K562 (cell line): ENCODE measurements at regions not wholly inside any gene's neighbourhood (a gene's known extent, or its start where the extent isn't known, plus 50 kb on each side); places are given as distances from the start of the nearest gene placed in this dataset.

Experiments
- JUN ChIP-seq, 2 experiments: sonication (generic) in 1 of 2; formaldehyde crosslinking in 1 of 2; IDR thresholded peaks; 2 replicates each; pipeline versions ENCODE4 v1.6.1 to v1.8.0; 2012 to 2022; ENCODE audit warnings: borderline replicate concordance in 2 of 2, mild to moderate bottlenecking in 2 of 2, improper control_type of control experiment in 1 of 2, low read depth in 1 of 2, low read length in 1 of 2, missing genetic modification reagents in 1 of 2
- ZNF239 ChIP-seq: fragments of 250-450 bp; sonication (Bioruptor Pico); IDR thresholded peaks from 2 replicates; pipeline ENCODE4 v1.4.0; 2020; ENCODE audit warnings: mild to moderate bottlenecking
- ZNF274 ChIP-seq: IDR thresholded peaks from 2 replicates; pipeline ENCODE4 v1.6.1; 2011; ENCODE audit warnings: low read depth, mild to moderate bottlenecking, low read length, moderate library complexity, borderline replicate concordance
- ZNF324 ChIP-seq: fragments of 250-450 bp; sonication (Bioruptor Pico); IDR thresholded peaks from 2 replicates; pipeline ENCODE4 v1.4.0; 2020; ENCODE audit warnings: mild to moderate bottlenecking
- TF ChIP-seq, protein P1 (sequence below), 2 experiments: fragments of 450-650 bp in 1 of 2; sonication (generic) in 1 of 2; formaldehyde crosslinking in 1 of 2; IDR thresholded peaks; 2 replicates each; pipeline versions ENCODE4 v1.7.1 to v1.9.0; 2016 to 2022; ENCODE audit warnings: inconsistent platforms in 1 of 2, mild to moderate bottlenecking in 1 of 2, missing genetic modification reagents in 1 of 2
- TF ChIP-seq, protein P2 (sequence below), 2 experiments: fragments of 150-350 bp in 1 of 2; IDR thresholded peaks; 2 replicates each; pipeline ENCODE4 v1.6.1; 2012 to 2016; ENCODE audit warnings: low read depth in 2 of 2, low read length in 2 of 2, mild to moderate bottlenecking in 1 of 2, moderate library complexity in 1 of 2
- TF ChIP-seq, protein P3 (sequence below), 2 experiments: fragments of 450-650 bp; formaldehyde crosslinking in 1 of 2; IDR thresholded peaks; 2 replicates each; pipeline versions ENCODE4 v1.4.0 to v1.6.1; 2014 to 2020; ENCODE audit warnings: mild to moderate bottlenecking in 2 of 2, borderline replicate concordance in 1 of 2, low read depth in 1 of 2

DNA sequence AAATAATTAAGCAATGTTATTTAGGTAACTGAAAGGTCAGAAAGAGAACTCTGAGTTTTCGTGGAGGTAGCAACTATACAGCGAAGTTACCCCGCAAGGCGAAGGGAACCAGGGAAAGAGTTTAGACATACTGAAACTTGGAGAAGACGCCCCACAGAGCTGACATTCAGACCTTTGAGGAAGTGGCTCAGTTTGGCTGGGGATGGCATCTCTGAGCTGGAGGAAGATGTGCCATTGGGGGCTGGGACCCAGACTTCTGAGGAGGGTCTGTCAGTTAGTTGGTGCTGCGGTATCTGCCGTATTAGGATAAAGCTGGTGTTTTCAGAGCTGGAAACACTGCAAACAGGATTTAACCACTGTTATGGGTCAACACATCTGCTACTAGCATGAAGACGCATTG is 156.6 kb downstream of the ANKRD50 start:
- TF ChIP-seq, protein P1, sequence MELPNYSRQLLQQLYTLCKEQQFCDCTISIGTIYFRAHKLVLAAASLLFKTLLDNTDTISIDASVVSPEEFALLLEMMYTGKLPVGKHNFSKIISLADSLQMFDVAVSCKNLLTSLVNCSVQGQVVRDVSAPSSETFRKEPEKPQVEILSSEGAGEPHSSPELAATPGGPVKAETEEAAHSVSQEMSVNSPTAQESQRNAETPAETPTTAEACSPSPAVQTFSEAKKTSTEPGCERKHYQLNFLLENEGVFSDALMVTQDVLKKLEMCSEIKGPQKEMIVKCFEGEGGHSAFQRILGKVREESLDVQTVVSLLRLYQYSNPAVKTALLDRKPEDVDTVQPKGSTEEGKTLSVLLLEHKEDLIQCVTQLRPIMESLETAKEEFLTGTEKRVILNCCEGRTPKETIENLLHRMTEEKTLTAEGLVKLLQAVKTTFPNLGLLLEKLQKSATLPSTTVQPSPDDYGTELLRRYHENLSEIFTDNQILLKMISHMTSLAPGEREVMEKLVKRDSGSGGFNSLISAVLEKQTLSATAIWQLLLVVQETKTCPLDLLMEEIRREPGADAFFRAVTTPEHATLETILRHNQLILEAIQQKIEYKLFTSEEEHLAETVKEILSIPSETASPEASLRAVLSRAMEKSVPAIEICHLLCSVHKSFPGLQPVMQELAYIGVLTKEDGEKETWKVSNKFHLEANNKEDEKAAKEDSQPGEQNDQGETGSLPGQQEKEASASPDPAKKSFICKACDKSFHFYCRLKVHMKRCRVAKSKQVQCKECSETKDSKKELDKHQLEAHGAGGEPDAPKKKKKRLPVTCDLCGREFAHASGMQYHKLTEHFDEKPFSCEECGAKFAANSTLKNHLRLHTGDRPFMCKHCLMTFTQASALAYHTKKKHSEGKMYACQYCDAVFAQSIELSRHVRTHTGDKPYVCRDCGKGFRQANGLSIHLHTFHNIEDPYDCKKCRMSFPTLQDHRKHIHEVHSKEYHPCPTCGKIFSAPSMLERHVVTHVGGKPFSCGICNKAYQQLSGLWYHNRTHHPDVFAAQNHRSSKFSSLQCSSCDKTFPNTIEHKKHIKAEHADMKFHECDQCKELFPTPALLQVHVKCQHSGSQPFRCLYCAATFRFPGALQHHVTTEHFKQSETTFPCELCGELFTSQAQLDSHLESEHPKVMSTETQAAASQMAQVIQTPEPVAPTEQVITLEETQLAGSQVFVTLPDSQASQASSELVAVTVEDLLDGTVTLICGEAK (IDR thresholded peaks at IDR 0.05), result no peak
- TF ChIP-seq, protein P1 (CRISPR knock-in tag; IDR thresholded peaks at IDR 0.05), result no peak
- TF ChIP-seq, protein P2, sequence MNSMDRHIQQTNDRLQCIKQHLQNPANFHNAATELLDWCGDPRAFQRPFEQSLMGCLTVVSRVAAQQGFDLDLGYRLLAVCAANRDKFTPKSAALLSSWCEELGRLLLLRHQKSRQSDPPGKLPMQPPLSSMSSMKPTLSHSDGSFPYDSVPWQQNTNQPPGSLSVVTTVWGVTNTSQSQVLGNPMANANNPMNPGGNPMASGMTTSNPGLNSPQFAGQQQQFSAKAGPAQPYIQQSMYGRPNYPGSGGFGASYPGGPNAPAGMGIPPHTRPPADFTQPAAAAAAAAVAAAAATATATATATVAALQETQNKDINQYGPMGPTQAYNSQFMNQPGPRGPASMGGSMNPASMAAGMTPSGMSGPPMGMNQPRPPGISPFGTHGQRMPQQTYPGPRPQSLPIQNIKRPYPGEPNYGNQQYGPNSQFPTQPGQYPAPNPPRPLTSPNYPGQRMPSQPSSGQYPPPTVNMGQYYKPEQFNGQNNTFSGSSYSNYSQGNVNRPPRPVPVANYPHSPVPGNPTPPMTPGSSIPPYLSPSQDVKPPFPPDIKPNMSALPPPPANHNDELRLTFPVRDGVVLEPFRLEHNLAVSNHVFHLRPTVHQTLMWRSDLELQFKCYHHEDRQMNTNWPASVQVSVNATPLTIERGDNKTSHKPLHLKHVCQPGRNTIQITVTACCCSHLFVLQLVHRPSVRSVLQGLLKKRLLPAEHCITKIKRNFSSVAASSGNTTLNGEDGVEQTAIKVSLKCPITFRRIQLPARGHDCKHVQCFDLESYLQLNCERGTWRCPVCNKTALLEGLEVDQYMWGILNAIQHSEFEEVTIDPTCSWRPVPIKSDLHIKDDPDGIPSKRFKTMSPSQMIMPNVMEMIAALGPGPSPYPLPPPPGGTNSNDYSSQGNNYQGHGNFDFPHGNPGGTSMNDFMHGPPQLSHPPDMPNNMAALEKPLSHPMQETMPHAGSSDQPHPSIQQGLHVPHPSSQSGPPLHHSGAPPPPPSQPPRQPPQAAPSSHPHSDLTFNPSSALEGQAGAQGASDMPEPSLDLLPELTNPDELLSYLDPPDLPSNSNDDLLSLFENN (IDR thresholded peaks at IDR 0.05; ENCODE audit: low read depth in 2 of 2, low read length in 2 of 2), result no peak
- TF ChIP-seq ZNF324 (CRISPR knock-in tag) (no peak), ZNF274 (no peak), JUN (IDR thresholded peaks at IDR 0.05; ENCODE audit: borderline replicate concordance, low read depth, low read length) (no peak), JUN (CRISPR knock-in tag; IDR thresholded peaks at IDR 0.05; ENCODE audit: borderline replicate concordance) (no peak), ZNF239 (no peak)
- TF ChIP-seq, protein P3, sequence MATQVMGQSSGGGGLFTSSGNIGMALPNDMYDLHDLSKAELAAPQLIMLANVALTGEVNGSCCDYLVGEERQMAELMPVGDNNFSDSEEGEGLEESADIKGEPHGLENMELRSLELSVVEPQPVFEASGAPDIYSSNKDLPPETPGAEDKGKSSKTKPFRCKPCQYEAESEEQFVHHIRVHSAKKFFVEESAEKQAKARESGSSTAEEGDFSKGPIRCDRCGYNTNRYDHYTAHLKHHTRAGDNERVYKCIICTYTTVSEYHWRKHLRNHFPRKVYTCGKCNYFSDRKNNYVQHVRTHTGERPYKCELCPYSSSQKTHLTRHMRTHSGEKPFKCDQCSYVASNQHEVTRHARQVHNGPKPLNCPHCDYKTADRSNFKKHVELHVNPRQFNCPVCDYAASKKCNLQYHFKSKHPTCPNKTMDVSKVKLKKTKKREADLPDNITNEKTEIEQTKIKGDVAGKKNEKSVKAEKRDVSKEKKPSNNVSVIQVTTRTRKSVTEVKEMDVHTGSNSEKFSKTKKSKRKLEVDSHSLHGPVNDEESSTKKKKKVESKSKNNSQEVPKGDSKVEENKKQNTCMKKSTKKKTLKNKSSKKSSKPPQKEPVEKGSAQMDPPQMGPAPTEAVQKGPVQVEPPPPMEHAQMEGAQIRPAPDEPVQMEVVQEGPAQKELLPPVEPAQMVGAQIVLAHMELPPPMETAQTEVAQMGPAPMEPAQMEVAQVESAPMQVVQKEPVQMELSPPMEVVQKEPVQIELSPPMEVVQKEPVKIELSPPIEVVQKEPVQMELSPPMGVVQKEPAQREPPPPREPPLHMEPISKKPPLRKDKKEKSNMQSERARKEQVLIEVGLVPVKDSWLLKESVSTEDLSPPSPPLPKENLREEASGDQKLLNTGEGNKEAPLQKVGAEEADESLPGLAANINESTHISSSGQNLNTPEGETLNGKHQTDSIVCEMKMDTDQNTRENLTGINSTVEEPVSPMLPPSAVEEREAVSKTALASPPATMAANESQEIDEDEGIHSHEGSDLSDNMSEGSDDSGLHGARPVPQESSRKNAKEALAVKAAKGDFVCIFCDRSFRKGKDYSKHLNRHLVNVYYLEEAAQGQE (IDR thresholded peaks at IDR 0.05; ENCODE audit: borderline replicate concordance), result no peak
- TF ChIP-seq, protein P3 (CRISPR knock-in tag; IDR thresholded peaks at IDR 0.05; ENCODE audit: low read depth), result no peak
